ENCODE measurements at regions not wholly inside any gene's neighbourhood (a gene's known extent, or its start where the extent isn't known, plus 50 kb on each side); places are given as distances from the start of the nearest gene placed in this dataset.

- TF ChIP-seq CTCF (conservative IDR thresholded peaks at IDR 0.05) (no peak), ZFX (IDR thresholded peaks at IDR 0.05) (no peak)
Measured at GRCh38 chr9:120136696-120137095, 443.3 kb downstream of the CDK5RAP2 start.
